ENCODE measurements at regions not wholly inside any gene's neighbourhood (a gene's known extent, or its start where the extent isn't known, plus 50 kb on each side); places are given as distances from the start of the nearest gene placed in this dataset.
A peak's percentile ranks its signal among the peaks of the same experiment; 100 is the strongest.

GRCh38 chr5:124433170-124433569 is 313.3 kb downstream of the ZNF608 start:
- Histone ChIP-seq H3K9me3 (ENCODE audit: low read length) (peaks cover 20% of the 10 kb centered on the region; the same call in 1 of the 2 replicates), H3K27ac (ENCODE audit: low read depth, low read length, poor library complexity, severe bottlenecking) (no peak overlapping the region), H3K4me3 (ENCODE audit: low read depth, low read length, poor library complexity, severe bottlenecking) (no peak overlapping the region), H3K79me2 (ENCODE audit: insufficient read depth, low read depth, low read length) (no peaks in the 10 kb centered on the region), H3K36me3 (ENCODE audit: insufficient read depth, low read length) (no peaks in the 10 kb centered on the region), H3K4me2 (ENCODE audit: low read length) (no peak overlapping the region), H4K20me1 (ENCODE audit: insufficient read depth, low read length) (no peaks in the 10 kb centered on the region), H3K4me1 (ENCODE audit: insufficient read depth, low read length, poor library complexity, severe bottlenecking) (peaks cover 6% of the 10 kb centered on the region), H2AFZ (ENCODE audit: low read length) (no peak overlapping the region), H3K9me2 (ENCODE audit: insufficient read depth, low read length) (no peaks in the 10 kb centered on the region)
- no TSS peak for BruUV-seq (replicated peaks)
- intact Hi-C loops (cut with micrococcal nuclease; ENCODE audit: unreplicated experiment) = no loop called here
- TF ChIP-seq CTCF (conservative IDR thresholded peaks at IDR 0.05; ENCODE audit: low read length) (no peak), EZH2phosphoT487 (IDR thresholded peaks at IDR 0.05; ENCODE audit: borderline replicate concordance, low read depth, low read length) (no peak)
- DNase-seq (ENCODE audit: low spot score) = no peak
- CTCF ChIA-PET (ENCODE audit: unreplicated experiment) = no interaction called here
- POLR2A ChIA-PET = interaction anchor here (0.5 to 0.7 kb wide), 2 partner anchors 14 to 763 kb away, joined by 3 read pairs; no protein-coding TSS in a partner anchor

DNA sequence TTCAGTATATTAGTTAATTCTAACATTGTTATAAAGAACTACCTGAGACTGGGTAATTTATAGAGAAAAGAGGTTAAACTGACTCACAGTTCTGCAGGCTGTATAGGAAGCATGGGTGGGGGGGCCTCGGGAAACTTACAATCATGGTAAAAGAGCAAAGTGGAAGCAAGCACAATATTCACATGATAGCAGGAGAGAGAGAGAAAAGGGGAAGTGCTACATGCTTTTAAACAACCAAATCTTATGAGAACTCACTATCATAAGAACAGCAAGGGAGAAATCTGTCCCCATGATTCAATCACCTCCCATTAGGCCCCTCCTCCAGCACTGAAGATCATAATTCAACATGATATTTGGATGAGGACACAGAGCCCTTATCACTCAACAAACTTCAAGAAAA is 324.9 kb downstream of the ZNF608 start:
- Histone ChIP-seq H3K9me2 (ENCODE audit: insufficient read depth, low read length) (no peaks in the 10 kb centered on the region), H3K4me2 (ENCODE audit: low read length) (peak overlapping the region; percentile 69; the same call in 1 of the 2 replicates), H3K4me3 (ENCODE audit: low read depth, low read length, poor library complexity, severe bottlenecking) (no peak overlapping the region), H3K79me2 (ENCODE audit: insufficient read depth, low read depth, low read length) (no peaks in the 10 kb centered on the region), H3K9me3 (ENCODE audit: low read length) (peaks cover 8% of the 10 kb centered on the region; the same call in 1 of the 2 replicates), H2AFZ (ENCODE audit: low read length) (peak overlapping the region; percentile 75), H3K4me1 (ENCODE audit: insufficient read depth, low read length, poor library complexity, severe bottlenecking) (peaks cover 40% of the 10 kb centered on the region), H4K20me1 (ENCODE audit: insufficient read depth, low read length) (no peaks in the 10 kb centered on the region), H3K27ac (ENCODE audit: low read depth, low read length, poor library complexity, severe bottlenecking) (peak overlapping the region; percentile 18), H3K36me3 (ENCODE audit: insufficient read depth, low read length) (no peaks in the 10 kb centered on the region; the same call in 1 of the 2 replicates)
- no TSS peak for BruUV-seq (replicated peaks)
- intact Hi-C loops (cut with micrococcal nuclease; ENCODE audit: unreplicated experiment) = no loop called here
- no peak for TF ChIP-seq CTCF (conservative IDR thresholded peaks at IDR 0.05; ENCODE audit: low read length)
- no peak for TF ChIP-seq EZH2phosphoT487 (IDR thresholded peaks at IDR 0.05; ENCODE audit: borderline replicate concordance, low read depth, low read length)
- POLR2A ChIA-PET = interaction anchor here (0.7 kb wide), 1 partner anchor 334 kb away, joined by 3 read pairs; no protein-coding TSS in a partner anchor
- peak; percentile 64 for DNase-seq (ENCODE audit: low spot score)
- CTCF ChIA-PET (ENCODE audit: unreplicated experiment) = no interaction called here

GRCh38 chr5:124420952-124421351 is 325.5 kb downstream of the ZNF608 start:
- no TSS peak for BruUV-seq (replicated peaks)

More at GRCh38 chr5:124420952-124421351, 325.5 kb downstream of the ZNF608 start:
- CTCF ChIA-PET (ENCODE audit: unreplicated experiment) = no interaction called here
- intact Hi-C loops (cut with micrococcal nuclease; ENCODE audit: unreplicated experiment) = no loop called here
- Histone ChIP-seq H3K79me2 (ENCODE audit: insufficient read depth, low read depth, low read length) (no peaks in the 10 kb centered on the region), H3K4me1 (ENCODE audit: insufficient read depth, low read length, poor library complexity, severe bottlenecking) (peaks cover 40% of the 10 kb centered on the region), H3K9me3 (ENCODE audit: low read length) (peaks cover 8% of the 10 kb centered on the region; the same call in 1 of the 2 replicates), H3K27ac (ENCODE audit: low read depth, low read length, poor library complexity, severe bottlenecking) (peak overlapping the region; percentile 18), H4K20me1 (ENCODE audit: insufficient read depth, low read length) (no peaks in the 10 kb centered on the region), H2AFZ (ENCODE audit: low read length) (peak overlapping the region; percentile 75), H3K4me3 (ENCODE audit: low read depth, low read length, poor library complexity, severe bottlenecking) (no peak overlapping the region), H3K9me2 (ENCODE audit: insufficient read depth, low read length) (no peaks in the 10 kb centered on the region), H3K4me2 (ENCODE audit: low read length) (peak overlapping the region; percentile 69), H3K36me3 (ENCODE audit: insufficient read depth, low read length) (no peaks in the 10 kb centered on the region; the same call in 1 of the 2 replicates)
- DNase-seq (ENCODE audit: low spot score) = no peak
- no peak for TF ChIP-seq EZH2phosphoT487 (IDR thresholded peaks at IDR 0.05; ENCODE audit: borderline replicate concordance, low read depth, low read length)
- TF ChIP-seq CTCF (conservative IDR thresholded peaks at IDR 0.05; ENCODE audit: low read length) = no peak
- POLR2A ChIA-PET = interaction anchor here (0.7 kb wide), 2 partner anchors 10 to 333 kb away, joined by 3 read pairs; no protein-coding TSS in a partner anchor
